EL (cell line): ENCODE measurements at regions not wholly inside any gene's neighbourhood (a gene's known extent, or its start where the extent isn't known, plus 50 kb on each side); places are given as distances from the start of the nearest gene placed in this dataset.
"Not testable (repeated sequence)": the region's sequence is repeated elsewhere in the genome, so short reads cannot be mapped to it uniquely, and the experiment has no call there.

ENCODE experiments used
- DNase-seq: peaks from one replicate; pipeline ENCODE4 v3.0.0-alpha.2; 2016

DNA sequence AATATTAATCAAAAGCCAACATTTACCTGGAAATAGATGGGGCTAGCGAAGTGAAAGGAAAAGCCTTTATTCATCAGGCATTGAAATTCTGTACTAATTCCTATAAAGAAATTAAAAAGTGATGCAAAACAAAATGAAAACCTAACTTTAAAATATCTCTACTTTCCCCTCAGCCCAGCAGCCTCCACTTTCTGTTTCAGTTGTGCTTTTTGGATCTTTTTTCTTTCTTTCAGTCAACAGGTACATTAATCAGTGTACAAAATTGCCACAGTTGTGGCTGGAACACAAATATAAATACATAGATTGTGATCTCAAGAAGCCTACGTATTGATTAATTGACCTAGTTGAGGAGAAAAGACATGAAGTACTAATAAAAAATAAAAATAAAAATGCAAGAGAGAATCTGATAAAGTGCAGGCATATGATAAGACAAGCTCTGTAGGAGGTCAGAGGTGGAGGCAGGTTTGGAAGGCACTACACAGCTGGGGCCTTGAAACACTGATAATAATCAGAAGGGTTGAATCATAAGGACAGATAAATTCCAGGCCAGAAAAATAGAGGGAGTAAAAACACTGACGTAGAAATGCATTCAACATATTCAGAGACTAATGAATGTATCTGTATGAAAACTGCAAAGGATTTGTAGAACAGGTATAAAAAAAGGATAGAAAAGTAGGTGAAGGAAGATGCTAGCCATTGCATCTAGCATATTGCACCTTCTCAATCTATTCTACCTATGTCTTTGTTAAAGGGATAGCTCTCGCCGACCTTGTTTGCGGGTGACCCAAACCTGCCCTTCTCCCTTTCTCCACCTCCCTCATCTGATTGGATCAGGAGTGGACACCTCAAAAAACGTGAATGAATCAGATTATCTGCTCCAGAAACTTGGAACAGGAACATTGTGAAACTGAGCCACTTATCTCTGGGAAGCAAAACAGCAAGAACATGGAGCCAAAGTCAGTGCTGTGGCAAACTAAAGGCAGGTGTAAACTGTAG is 607.8 kb upstream of the ADGRL2 start:
- no peak for DNase-seq

- DNase-seq: no peak
These were observed 610.7 kb upstream of the ADGRL2 start for GRCh38 chr1:81190003-81190402.

- no peak for DNase-seq
These were observed 613.1 kb upstream of the ADGRL2 start for GRCh38 chr1:81187635-81188034.

DNA sequence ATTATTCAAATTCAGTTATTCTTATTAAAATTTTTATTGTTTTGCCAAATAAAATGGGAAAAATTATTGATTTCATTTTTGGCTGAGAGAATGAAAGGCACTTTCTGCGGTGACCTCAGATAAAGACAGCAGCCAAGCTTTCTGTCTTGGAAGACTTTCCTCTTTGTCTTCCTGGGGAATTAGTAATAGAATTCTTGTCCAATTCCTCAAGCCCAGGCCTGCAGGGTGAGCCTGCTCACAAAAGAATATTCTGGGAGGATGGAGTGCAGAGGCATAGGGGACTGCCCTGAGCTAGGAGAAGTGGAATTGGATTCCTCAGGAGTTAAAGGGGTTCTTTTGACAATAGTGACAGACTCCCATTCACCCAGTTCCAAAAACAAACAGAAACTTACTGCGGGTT is 614.5 kb upstream of the ADGRL2 start:
- no peak for DNase-seq

GRCh38 chr1:81183553-81183952 is 617.2 kb upstream of the ADGRL2 start:
- no peak for DNase-seq

DNA sequence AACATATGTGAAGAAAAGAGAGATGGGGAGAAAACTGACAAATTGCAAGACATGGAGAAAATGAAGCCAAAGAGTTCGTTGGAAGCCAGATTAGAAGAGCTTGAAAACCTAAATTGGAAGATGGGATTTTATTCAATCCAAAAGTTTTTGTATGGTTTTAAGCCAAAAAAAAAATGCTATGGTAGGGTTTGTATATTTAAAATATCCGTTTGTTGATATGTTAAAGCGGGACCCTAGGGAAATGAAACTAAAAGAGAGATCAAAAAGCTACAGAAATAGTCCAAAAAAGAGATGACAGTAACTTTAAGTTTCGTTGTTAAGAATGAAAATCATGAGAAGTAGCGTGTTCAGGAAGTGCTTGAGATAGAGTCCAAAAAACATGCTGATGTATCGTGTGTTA is 617.7 kb upstream of the ADGRL2 start:
- DNase-seq: no peak

DNA sequence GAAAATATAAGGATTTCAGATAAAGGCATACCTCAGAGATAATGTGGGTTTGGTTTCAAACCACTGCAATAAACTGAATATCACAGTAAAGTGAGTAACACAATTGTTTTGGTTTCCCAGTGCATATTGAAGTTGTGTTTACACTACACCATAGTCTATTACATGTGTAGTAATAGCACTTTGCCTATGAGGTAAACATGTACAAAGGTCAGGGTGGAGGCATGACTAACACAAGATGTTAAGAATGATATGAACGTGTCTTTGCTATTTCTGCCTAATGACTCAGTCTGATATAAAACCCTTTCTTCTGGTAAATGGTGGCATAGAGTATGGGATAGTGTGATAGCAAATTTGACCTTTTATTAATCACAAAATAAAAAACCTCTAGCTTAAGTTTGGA is 621.5 kb upstream of the ADGRL2 start:
- DNase-seq: peak; percentile 81

DNA sequence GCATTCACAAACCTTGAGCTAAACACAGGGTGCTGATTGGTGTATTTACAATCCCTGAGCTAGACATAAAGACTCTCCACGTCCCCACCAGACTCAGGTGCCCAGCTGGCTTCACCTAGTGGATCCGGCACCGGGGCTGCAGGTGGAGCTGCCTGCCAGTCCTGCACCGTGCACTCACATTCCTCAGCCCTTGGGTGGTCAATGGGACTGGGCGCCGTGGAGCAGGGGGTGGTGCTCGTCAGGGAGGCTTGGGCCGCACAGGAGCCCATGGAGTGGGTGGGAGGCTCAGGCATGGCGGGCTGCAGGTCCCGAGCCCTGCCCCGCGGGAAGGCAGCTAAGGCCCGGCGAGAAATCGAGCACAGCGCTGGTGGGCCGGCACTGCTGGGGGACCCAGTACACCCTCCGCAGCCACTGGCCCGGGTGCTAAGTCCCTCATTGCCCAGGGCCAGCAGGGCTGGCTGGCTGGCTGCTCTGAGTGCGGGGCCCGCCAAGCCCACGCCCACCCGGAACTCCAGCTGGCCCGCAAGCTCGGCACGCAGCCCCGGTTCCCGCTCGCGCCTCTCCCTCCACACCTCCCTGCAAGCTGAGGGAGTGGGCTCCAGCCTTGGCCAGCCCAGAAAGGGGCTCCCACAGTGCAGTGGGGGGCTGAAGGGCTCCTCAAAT is 622.2 kb upstream of the ADGRL2 start:
- DNase-seq: not testable (repeated sequence)

DNA sequence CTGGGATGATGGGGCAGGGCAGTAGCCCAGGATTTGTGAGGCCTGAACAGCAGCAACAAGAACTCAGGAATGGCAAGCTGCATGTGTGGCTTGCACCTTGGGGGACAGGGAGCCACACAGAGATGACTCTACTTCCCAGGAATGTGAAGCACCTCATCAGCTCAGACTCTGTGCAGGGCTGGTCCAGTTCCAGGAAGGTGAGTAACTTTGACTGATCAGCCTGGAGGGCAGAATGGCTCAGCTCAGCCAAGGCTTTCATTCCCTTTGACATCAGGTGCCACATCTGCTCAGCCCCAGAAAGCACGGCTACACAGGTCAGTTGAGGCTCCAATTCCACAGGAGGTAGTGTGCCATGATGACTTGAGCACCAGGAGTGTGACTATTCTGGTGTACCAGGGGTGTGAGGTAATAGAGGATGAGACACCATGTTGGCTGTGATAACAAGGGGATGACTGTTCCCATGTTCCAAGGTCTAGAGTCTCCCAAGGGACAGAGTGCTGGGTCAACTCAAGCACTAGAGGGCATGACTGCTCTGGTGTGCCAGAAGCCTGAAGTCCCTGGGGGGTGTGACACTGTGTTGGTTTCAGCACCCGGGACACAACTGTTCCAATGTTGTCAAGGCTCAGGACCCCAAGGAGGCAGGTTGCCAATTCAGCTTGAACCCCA is 625.8 kb upstream of the ADGRL2 start:
- DNase-seq: peak; percentile 80

GRCh38 chr1:81174052-81174451 is 626.7 kb upstream of the ADGRL2 start:
- peak; percentile 48 for DNase-seq

DNA sequence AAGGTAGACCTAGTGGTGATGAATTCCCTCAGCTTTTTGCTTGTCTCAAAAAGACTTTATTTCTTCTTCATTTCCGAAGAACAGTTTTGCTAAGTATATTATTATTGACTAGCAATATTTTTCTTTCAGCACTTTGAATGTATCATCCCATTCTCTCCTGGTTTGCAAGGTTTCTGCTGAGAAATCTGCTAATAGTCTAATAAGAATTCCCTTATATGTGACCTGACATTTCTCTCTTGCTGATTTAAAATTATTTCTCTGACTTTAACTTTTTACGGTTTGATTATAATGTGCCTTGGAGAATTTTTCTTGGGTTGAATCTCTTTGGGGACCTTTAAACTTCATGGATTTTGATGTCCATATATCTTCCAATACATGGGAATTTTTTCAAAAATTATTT is 628.3 kb upstream of the ADGRL2 start:
- DNase-seq: no peak

- DNase-seq: no peak
These were observed 630.0 kb upstream of the ADGRL2 start for GRCh38 chr1:81170721-81171120.

- DNase-seq: peak; percentile 11
These were observed 634.8 kb upstream of the ADGRL2 start for GRCh38 chr1:81165963-81166362.

DNA sequence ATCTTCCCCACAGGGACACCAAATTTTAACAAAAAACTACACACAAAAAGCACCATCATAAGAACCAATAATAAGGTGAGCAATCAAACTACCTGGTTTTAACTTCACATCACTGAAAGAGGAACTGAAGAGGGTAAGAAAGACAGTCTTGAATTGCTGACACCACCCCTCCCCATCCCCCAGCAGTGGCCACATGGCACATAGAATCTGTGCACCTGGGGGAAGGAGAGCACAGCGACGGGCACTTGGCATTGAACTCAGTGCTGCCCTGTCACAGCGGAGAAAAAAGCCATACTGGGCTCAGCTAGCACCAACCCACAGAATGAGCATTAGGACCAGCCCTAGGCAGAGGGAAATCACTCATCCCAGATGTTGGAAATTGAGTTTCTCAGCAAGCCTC is 640.0 kb upstream of the ADGRL2 start:
- DNase-seq: no peak

- DNase-seq: peak; percentile 14
These were observed 642.1 kb upstream of the ADGRL2 start for GRCh38 chr1:81158592-81158991.

DNA sequence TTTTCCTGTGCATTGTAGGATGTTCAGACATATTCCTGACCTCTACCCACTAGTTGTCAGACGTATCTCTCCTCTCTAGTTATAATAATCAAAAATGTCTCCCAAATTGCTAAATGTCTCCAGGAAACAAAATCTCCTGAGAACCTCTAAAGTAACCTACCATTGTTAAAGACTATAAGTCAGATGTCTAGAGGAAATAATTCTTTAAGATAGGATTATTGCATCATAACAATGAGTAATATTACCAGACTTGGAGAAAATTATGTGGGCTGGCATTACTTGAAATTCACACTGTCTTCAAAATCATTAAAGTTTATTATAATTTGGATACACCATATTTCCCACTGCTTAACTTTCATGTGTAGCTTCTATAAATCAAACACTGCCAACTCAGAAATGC is 643.0 kb upstream of the ADGRL2 start:
- DNase-seq: no peak

DNA sequence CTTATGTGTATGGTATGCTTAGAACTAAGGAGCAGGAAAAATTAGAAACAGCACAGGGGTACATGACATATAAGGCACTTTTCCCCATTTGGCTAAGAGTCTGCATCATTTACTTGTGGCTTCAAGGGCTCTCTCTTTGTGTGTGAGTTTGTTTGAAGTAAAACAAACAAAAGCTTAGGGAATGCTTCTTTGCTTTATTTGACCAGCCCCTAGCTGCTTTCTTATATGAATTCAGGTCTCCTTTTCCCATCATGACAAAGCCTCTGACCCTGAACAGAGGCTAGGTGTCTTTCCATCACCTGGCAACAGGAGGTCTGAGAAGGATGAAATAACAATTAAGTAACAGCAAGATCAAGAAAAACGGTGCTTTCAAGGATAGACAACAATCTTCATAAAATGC is 643.8 kb upstream of the ADGRL2 start:
- DNase-seq: no peak

GRCh38 chr1:81155131-81155530 is 645.6 kb upstream of the ADGRL2 start:
- peak; percentile 52 for DNase-seq

DNA sequence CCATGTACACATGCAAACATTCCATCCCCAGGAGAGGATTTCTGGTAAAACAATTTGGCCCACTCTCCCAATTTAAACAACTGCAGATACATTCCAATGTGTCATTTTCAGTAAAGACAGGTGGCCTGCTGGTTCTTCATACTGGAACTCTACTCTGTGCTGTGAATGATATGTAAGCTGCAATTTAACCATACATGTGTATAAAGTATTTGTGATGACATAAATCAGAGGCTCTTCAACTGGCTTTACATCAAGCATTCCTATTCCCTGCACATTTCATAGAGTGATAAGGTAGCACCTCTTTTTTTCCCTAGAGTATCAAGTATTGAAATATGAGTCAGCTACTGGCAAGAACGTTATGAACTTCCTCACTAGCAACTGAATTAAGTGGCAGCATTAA is 649.5 kb upstream of the ADGRL2 start:
- no peak for DNase-seq

GRCh38 chr1:81149649-81150325 is 650.9 kb upstream of the ADGRL2 start:
- no peak for DNase-seq

DNA sequence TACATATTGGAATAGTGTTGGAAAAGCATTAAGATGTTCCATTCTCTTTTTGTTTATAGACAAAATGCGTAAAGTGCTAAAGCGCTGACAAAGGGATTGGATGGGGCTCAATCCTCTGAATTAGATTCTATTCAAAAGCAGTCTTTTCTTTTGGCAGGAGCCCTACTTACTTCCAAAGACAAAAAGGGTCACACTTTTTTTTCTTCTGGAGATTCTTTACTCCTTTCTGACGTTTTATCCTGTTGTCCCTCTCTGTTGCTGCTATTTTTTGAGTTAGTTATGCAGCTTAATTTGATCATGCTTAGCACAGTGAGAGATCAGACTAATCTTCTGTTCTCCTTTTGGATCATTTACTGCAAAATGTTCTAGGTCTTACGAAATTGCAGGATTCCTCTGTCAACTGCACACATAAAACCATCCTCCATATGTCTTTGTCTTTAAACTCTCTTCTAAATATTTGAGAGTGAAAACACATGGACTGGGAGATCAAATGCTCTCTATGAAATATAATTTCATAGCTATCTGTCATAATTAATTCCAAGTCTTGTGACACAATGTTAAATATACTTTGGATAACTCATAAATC is 656.4 kb upstream of the ADGRL2 start:
- no peak for DNase-seq

DNA sequence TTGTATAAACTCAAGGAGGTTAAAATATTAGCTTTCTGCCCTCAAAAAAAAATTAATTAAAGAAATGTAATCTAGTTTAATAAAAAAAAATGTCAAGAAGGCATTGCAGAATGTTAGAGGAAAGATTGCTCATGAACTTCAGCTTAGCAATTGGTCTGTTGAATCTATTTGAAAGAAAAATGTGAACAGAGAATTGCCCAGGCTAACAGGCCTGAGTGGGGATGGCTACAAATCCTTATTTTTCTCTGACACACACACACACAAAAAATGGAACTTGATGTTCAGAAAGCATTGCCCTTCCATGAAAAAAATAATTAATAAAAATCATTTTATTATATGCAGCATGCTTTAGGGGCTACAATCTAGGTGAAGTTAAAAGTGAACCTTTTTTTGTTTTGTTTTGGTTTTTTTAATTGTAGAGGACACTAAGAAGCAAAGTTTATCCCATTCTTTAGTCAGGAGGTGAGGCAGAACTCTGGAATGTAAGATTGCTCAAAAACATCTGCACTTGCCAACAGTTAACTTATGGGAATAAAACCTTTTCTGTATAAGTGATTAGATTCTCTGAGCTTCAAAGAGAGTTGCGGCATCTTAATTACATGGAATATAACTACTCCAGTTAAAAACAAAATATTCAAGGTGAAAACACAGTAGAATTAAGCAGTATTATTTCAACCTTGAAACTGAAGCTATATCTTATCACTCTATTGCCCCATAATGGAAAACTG is 658.5 kb upstream of the ADGRL2 start:
- peak; percentile 62 for DNase-seq
